ENCODE measurements at regions not wholly inside any gene's neighbourhood (a gene's known extent, or its start where the extent isn't known, plus 50 kb on each side); places are given as distances from the start of the nearest gene placed in this dataset.

GRCh38 chrX:80317646-80318045, 102.6 kb upstream of the TENT5D start:
- Histone ChIP-seq H3K27me3 (ENCODE audit: insufficient read depth, low read length) (no peaks in the 10 kb centered on the region), H3K4me1 (ENCODE audit: insufficient read depth, low read length, severe bottlenecking) (peaks cover 16% of the 10 kb centered on the region), H2AFZ (ENCODE audit: low read length) (peak overlapping the region; percentile 88), H3K4me3 (ENCODE audit: low read depth, low read length, poor library complexity, severe bottlenecking) (no peak overlapping the region), H3K9me3 (ENCODE audit: low read length) (no peaks in the 10 kb centered on the region), H3K79me2 (ENCODE audit: insufficient read depth, low read length) (no peaks in the 10 kb centered on the region), H4K20me1 (ENCODE audit: insufficient read depth, low read length) (no peaks in the 10 kb centered on the region), H3K4me2 (ENCODE audit: low read length) (peak overlapping the region; percentile 21; the same call in 1 of the 2 replicates), H3K9ac (ENCODE audit: low read length) (no peak overlapping the region; the same call in 1 of the 2 replicates), H3K9me2 (ENCODE audit: low read depth, low read length) (no peaks in the 10 kb centered on the region), H3F3A (ENCODE audit: insufficient read depth, low read length) (no peaks in the 10 kb centered on the region), H3K36me3 (ENCODE audit: insufficient read depth, low read length) (no peaks in the 10 kb centered on the region), H3K27ac (ENCODE audit: low read depth, low read length, poor library complexity, severe bottlenecking) (peak overlapping the region; percentile 50)
- no peak for TF ChIP-seq CTCF (IDR thresholded peaks at IDR 0.05; ENCODE audit: low read length)
- TF ChIP-seq EZH2 (IDR thresholded peaks at IDR 0.05; ENCODE audit: borderline replicate concordance, low read length), result no peak

- H4K20me1 ChIP-seq (ENCODE audit: insufficient read depth, low read length), result no peaks in the 10 kb centered on the region
- H3K4me3 ChIP-seq (ENCODE audit: low read depth, low read length, poor library complexity, severe bottlenecking), result no peak overlapping the region
- H3K9ac ChIP-seq (ENCODE audit: low read length), result no peak overlapping the region
- H3F3A ChIP-seq (ENCODE audit: insufficient read depth, low read length), result no peaks in the 10 kb centered on the region
- no peaks in the 10 kb centered on the region for H3K79me2 ChIP-seq (ENCODE audit: insufficient read depth, low read length)
- H3K9me2 ChIP-seq (ENCODE audit: low read depth, low read length), result no peaks in the 10 kb centered on the region
- H3K27me3 ChIP-seq (ENCODE audit: insufficient read depth, low read length), result no peaks in the 10 kb centered on the region
- no peaks in the 10 kb centered on the region for H3K36me3 ChIP-seq (ENCODE audit: insufficient read depth, low read length)
- TF ChIP-seq CTCF (IDR thresholded peaks at IDR 0.05; ENCODE audit: low read length) (no peak), EZH2 (IDR thresholded peaks at IDR 0.05; ENCODE audit: borderline replicate concordance, low read length) (no peak)
- H3K4me2 ChIP-seq (ENCODE audit: low read length), result no peak overlapping the region
- H3K4me1 ChIP-seq (ENCODE audit: insufficient read depth, low read length, severe bottlenecking), result no peaks in the 10 kb centered on the region
- no peak overlapping the region for H3K27ac ChIP-seq (ENCODE audit: low read depth, low read length, poor library complexity, severe bottlenecking)
- no peaks in the 10 kb centered on the region for H3K9me3 ChIP-seq (ENCODE audit: low read length)
- no peak overlapping the region for H2AFZ ChIP-seq (ENCODE audit: low read length)
These were observed 89.0 kb upstream of the TENT5D start for GRCh38 chrX:80331285-80331684.

- H3K9me3 ChIP-seq (ENCODE audit: low read length), result no peaks in the 10 kb centered on the region
- H4K20me1 ChIP-seq (ENCODE audit: insufficient read depth, low read length), result no peaks in the 10 kb centered on the region
- no peak overlapping the region for H3K9ac ChIP-seq (ENCODE audit: low read length)
- H2AFZ ChIP-seq (ENCODE audit: low read length), result no peak overlapping the region
- TF ChIP-seq EZH2 (IDR thresholded peaks at IDR 0.05; ENCODE audit: borderline replicate concordance, low read length) (no peak), CTCF (IDR thresholded peaks at IDR 0.05; ENCODE audit: low read length) (no peak)
- H3F3A ChIP-seq (ENCODE audit: insufficient read depth, low read length), result no peaks in the 10 kb centered on the region
- H3K4me3 ChIP-seq (ENCODE audit: low read depth, low read length, poor library complexity, severe bottlenecking), result no peak overlapping the region
- H3K9me2 ChIP-seq (ENCODE audit: low read depth, low read length), result no peaks in the 10 kb centered on the region
- H3K4me2 ChIP-seq (ENCODE audit: low read length), result no peak overlapping the region
- no peaks in the 10 kb centered on the region for H3K27me3 ChIP-seq (ENCODE audit: insufficient read depth, low read length)
- no peaks in the 10 kb centered on the region for H3K36me3 ChIP-seq (ENCODE audit: insufficient read depth, low read length)
- peaks cover 6% of the 10 kb centered on the region for H3K4me1 ChIP-seq (ENCODE audit: insufficient read depth, low read length, severe bottlenecking)
- no peak overlapping the region for H3K27ac ChIP-seq (ENCODE audit: low read depth, low read length, poor library complexity, severe bottlenecking)
- no peaks in the 10 kb centered on the region for H3K79me2 ChIP-seq (ENCODE audit: insufficient read depth, low read length)
These were observed 85.7 kb upstream of the TENT5D start for GRCh38 chrX:80334583-80334982.
